Gastroesophageal sphincter (tissue), 4 donors: ENCODE measurements at regions not wholly inside any gene's neighbourhood (a gene's known extent, or its start where the extent isn't known, plus 50 kb on each side); places are given as distances from the start of the nearest gene placed in this dataset.

Experiments
- ATAC-seq: fragments of 150-250 bp; one replicate; pipeline ENCODE4 v1.9.1; 2016; ENCODE audit warnings: mild to moderate bottlenecking, moderate library complexity
- H3K27ac ChIP-seq, 4 donors: fragments of 200-600 bp; sonication (generic) in 3 of 4; 1 replicate in 3 of 4; 2 replicates in 1 of 4; pipeline ENCODE4 v1.5.1; 2016 to 2019
- H3K27me3 ChIP-seq: fragments of 200-600 bp; sonication (generic); one replicate; pipeline ENCODE4 v1.5.1; 2019
- H3K36me3 ChIP-seq, 2 donors: fragments of 200-600 bp; sonication (generic); one replicate each; pipeline ENCODE4 v1.5.1; 2019; ENCODE audit warnings: control low read depth in 1 of 2
- H3K4me1 ChIP-seq, 3 donors: fragments of 200-600 bp; sonication (generic); 1 replicate in 2 of 3; 2 replicates in 1 of 3; pipeline ENCODE4 v1.5.1; 2016 to 2019; ENCODE audit warnings: control low read depth in 2 of 3
- H3K4me3 ChIP-seq, 2 donors: fragments of 200-600 bp; sonication (generic); one replicate each; pipeline ENCODE4 v1.5.1; 2019; ENCODE audit warnings: mild to moderate bottlenecking in 1 of 2, moderate library complexity in 1 of 2
- H3K9me3 ChIP-seq, 3 donors: fragments of 200-600 bp; sonication (generic); one replicate each; pipeline ENCODE4 v1.5.1; 2017 to 2019; ENCODE audit warnings: control low read depth in 2 of 3
- EP300 ChIP-seq: sonication (generic); formaldehyde crosslinking; IDR thresholded peaks from one replicate; pipeline ENCODE4 v1.6.1; 2017; ENCODE audit warnings: antibody characterized with exemption, mild to moderate bottlenecking
- POLR2A ChIP-seq, 2 donors: fragments of 450-650 bp; IDR thresholded peaks; one replicate each; pipeline ENCODE4 v1.6.1; 2017; ENCODE audit warnings: antibody characterized with exemption in 2 of 2, mild to moderate bottlenecking in 2 of 2, moderate library complexity in 1 of 2
- POLR2AphosphoS5 ChIP-seq: sonication (generic); formaldehyde crosslinking; IDR thresholded peaks from one replicate; pipeline ENCODE4 v1.6.1; 2017; ENCODE audit warnings: antibody characterized with exemption
- WGBS, 2 donors: methylation state at CpG; one replicate each; pipeline ENCODE4 v1.1.5; 2018; ENCODE audit warnings: low coverage in 1 of 2; 5-methylcytosine and 5-hydroxymethylcytosine counted together
- TF ChIP-seq, protein P1 (sequence below), 4 experiments: fragments of 200-600 bp in 2 of 4; fragments of 450-650 bp in 2 of 4; sonication (generic) in 1 of 4; IDR thresholded peaks; one replicate each; pipeline ENCODE4 v1.5.1; 2017 to 2019; ENCODE audit warnings: antibody characterized with exemption in 4 of 4, mild to moderate bottlenecking in 2 of 4, moderate library complexity in 2 of 4

DNA sequence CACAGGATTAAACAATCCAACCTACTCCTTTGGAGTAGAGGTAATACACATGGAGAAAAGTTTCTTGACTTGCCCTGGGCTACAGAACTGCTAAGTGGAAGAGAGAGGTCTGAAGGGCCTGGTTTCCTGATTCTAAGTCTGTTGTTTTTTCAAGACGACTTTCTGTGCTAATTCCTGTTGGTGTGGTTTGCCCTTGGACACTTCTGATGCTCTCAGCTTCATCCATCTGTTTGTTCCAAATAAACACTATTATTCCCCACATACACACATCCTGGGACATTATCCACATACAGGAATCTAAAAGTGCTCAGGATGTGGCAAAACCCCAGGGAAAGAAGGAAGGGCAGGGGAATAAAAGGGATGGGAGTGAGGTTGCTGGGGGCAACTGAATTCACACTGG is 393.5 kb upstream of the TBL1XR1 start:
- no peaks in the 10 kb centered on the region for H3K9me3 ChIP-seq
- H3K36me3 ChIP-seq = no peaks in the 10 kb centered on the region
- no peaks in the 10 kb centered on the region for H3K27me3 ChIP-seq
- no peak for ATAC-seq
- TF ChIP-seq POLR2A (IDR thresholded peaks at IDR 0.05) = no peak
- TF ChIP-seq, protein P1, sequence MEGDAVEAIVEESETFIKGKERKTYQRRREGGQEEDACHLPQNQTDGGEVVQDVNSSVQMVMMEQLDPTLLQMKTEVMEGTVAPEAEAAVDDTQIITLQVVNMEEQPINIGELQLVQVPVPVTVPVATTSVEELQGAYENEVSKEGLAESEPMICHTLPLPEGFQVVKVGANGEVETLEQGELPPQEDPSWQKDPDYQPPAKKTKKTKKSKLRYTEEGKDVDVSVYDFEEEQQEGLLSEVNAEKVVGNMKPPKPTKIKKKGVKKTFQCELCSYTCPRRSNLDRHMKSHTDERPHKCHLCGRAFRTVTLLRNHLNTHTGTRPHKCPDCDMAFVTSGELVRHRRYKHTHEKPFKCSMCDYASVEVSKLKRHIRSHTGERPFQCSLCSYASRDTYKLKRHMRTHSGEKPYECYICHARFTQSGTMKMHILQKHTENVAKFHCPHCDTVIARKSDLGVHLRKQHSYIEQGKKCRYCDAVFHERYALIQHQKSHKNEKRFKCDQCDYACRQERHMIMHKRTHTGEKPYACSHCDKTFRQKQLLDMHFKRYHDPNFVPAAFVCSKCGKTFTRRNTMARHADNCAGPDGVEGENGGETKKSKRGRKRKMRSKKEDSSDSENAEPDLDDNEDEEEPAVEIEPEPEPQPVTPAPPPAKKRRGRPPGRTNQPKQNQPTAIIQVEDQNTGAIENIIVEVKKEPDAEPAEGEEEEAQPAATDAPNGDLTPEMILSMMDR (IDR thresholded peaks at IDR 0.05) = no peak
- TF ChIP-seq EP300 = no peak
- no peak for TF ChIP-seq POLR2AphosphoS5
- peak overlapping the region; percentile 4 to 41 (median 30) for H3K27ac ChIP-seq
- 43 to 67% methylated on average over 1 of the region's 1 CpG for WGBS, 2 donors
- H3K4me1 ChIP-seq = peaks cover 0 to 20% (median 0%) of the 10 kb centered on the region in 3 donors
- H3K4me3 ChIP-seq = no peak overlapping the region

DNA sequence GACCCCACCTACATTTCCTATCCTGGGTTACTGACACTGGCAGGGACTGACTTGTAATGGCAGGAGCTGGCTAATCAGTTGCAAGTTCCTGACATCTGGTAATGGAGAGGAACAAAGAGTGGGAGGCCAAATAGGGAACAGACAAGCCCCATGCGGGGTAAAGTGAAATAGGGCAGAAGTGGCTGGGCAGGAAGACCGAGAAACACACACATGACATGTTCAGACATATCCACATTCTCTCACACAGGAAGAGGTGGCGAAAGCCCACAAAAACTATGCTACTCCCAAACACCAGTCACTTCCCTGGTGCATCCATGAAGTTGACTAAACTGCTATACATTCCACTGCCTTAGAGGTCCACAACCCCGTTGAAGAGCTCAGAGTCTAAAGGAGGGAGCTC is 394.1 kb upstream of the TBL1XR1 start:
- TF ChIP-seq EP300 = no peak
- TF ChIP-seq, protein P1 (IDR thresholded peaks at IDR 0.05) = no peak
- no peak for ATAC-seq
- Histone ChIP-seq H3K4me3 (no peak overlapping the region), H3K9me3 (no peaks in the 10 kb centered on the region), H3K36me3 (no peaks in the 10 kb centered on the region), H3K27me3 (no peaks in the 10 kb centered on the region), H3K27ac (peak overlapping the region; percentile 4 to 41 (median 30)), H3K4me1 (peaks cover 0 to 26% (median 5%) of the 10 kb centered on the region in 3 donors)
- 76% methylated on average over 3 of the region's 4 CpGs; no CpG with 5 or more reads in 1 of the 2 donors for WGBS, 2 donors

- peak overlapping the region in 2 of 4 donors; percentile 2 to 26 for H3K27ac ChIP-seq
- TF ChIP-seq, protein P1 (IDR thresholded peaks at IDR 0.05) = no peak
- no peak for TF ChIP-seq EP300
- 93 to 94% methylated on average over 6 of the region's 6 CpGs for WGBS, 2 donors
- H3K36me3 ChIP-seq = no peaks in the 10 kb centered on the region
- no peak overlapping the region for H3K4me3 ChIP-seq
- no peaks in the 10 kb centered on the region for H3K27me3 ChIP-seq
- no peak for ATAC-seq
- peaks cover 22 to 53% (median 26%) of the 10 kb centered on the region in 3 donors for H3K4me1 ChIP-seq
- H3K9me3 ChIP-seq = no peaks in the 10 kb centered on the region
Observed at GRCh38 chr3:177594096-177594495, 396.8 kb upstream of the TBL1XR1 start.

DNA sequence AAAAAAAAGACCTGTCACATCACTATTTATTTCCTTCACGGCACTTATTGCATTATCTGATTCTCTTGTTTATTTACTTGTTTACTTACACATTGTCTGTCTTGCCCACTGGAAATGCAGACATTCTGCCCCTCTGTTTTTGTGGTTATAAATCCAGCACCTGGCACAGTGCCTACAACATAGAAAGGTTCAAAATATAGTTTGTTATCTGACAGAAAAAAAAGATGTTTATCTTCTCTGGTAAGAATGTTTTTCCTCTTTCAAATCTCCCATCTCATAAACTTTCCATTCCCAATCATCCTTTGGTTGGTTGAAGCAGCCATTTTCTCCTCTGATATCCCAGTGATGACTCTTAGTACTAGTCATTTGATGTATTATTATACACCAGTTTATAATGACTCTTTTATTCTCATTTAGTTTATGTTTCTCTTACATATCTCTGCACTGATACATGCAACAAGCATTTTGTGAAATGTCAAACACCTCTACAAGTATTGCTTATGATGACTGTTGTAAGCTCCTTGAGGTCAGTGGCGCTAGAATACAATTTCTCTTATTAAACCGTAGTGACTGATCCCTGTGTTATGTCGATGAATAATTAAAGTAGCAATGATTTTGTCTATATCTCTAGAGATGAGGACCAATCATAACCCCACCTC is 398.4 kb upstream of the TBL1XR1 start:
- H3K27me3 ChIP-seq = no peaks in the 10 kb centered on the region
- no peak for TF ChIP-seq EP300
- TF ChIP-seq POLR2A (IDR thresholded peaks at IDR 0.05) = no peak
- peak; percentile 67 for TF ChIP-seq POLR2AphosphoS5
- TF ChIP-seq, protein P1 (IDR thresholded peaks at IDR 0.05) = no peak
- no peak for ATAC-seq
- no peaks in the 10 kb centered on the region for H3K36me3 ChIP-seq
- H3K9me3 ChIP-seq = no peaks in the 10 kb centered on the region
- peaks cover 22 to 50% (median 26%) of the 10 kb centered on the region in 3 donors for H3K4me1 ChIP-seq
- peak overlapping the region; percentile 45 to 78 (median 63) for H3K27ac ChIP-seq
- no peak overlapping the region for H3K4me3 ChIP-seq
- WGBS, 2 donors = 63 to 72% methylated on average over 3 to 4 of the region's 4 CpGs

- H3K9me3 ChIP-seq = no peaks in the 10 kb centered on the region
- no peaks in the 10 kb centered on the region for H3K36me3 ChIP-seq
- ATAC-seq = no peak
- no peak overlapping the region for H3K4me3 ChIP-seq
- no peaks in the 10 kb centered on the region for H3K27me3 ChIP-seq
- TF ChIP-seq POLR2A (IDR thresholded peaks at IDR 0.05) = no peak
- TF ChIP-seq, protein P1 (IDR thresholded peaks at IDR 0.05) = no peak
- no peak for TF ChIP-seq POLR2AphosphoS5
- TF ChIP-seq EP300 = no peak
- WGBS, 2 donors = 29% methylated on average over 3 of the region's 3 CpGs; no CpG with 5 or more reads in 1 of the 2 donors
- peak overlapping the region; percentile 45 to 78 (median 63) for H3K27ac ChIP-seq
- H3K4me1 ChIP-seq = peaks cover 22 to 50% (median 26%) of the 10 kb centered on the region in 3 donors
Observed at GRCh38 chr3:177596248-177596815, 399.1 kb upstream of the TBL1XR1 start.
